HG02642 (cell line): ENCODE measurements at regions not wholly inside any gene's neighbourhood (a gene's known extent, or its start where the extent isn't known, plus 50 kb on each side); places are given as distances from the start of the nearest gene placed in this dataset.
"Not testable (repeated sequence)": the region's sequence is repeated elsewhere in the genome, so short reads cannot be mapped to it uniquely, and the experiment has no call there.

Experiments
- ATAC-seq: cut with Tn5 transposase; IDR thresholded peaks from one replicate; pipeline ENCODE4 v1.9.1; 2021; ENCODE audit warnings: mild to moderate bottlenecking; ENCODE audit not compliant: unreplicated experiment, poor library complexity

GRCh38 chr15:96053031-96053780, 277.3 kb upstream of the NR2F2 start:
- no peak for ATAC-seq

DNA sequence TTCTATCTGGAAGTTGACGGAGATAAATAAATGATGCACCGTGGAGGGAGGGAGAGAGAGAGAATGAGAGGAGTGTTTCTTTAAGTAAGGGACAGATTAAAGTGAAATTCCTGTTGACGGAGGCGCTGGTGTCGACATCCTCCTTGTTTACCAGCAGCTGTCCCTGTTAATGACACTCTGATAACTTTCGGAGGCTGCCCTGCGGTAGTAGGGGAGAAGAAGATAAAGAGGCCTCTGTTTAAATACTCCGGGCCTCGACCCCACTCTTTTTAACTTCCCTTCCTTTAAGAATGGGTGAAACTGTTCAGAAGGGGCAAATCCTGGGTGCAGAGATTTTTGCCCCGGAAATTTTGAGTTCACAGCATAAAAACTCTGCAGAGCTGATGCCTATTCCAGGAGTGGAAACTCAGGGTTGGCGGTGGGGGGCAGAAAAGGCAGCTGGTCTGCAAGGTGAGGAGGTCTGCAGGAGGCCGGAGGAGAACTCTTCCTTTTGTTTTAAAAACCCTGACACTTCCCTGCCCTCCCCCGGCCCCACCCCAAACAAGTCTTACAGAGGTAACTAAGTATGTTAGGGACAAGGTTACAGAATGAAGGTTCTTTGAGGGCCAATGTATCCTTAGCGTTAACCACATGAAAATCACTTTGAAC, 276.6 kb upstream of the NR2F2 start:
- no peak for ATAC-seq

DNA sequence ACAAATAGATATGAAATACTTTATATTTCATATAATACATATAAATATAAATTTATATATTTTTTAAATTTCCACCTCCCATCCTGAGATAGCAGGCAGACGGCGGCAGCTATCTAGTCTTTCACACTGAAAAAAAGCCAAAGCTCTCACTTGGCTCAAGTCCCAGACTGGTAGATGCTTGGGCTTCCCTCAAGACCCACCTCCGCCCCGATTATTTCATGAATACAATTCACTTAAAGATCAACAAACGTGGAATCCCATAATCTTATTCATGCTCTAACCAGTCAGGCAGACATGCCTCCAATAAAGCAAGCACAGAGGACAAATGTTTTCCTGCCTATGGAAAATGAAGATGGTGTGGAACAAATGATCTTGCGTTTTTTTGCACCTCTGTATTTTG, 275.9 kb upstream of the NR2F2 start:
- ATAC-seq, result no peak

- ATAC-seq, result peak; percentile 82
Observed at GRCh38 chr15:96058103-96058851, 272.2 kb upstream of the NR2F2 start.

GRCh38 chr15:96058852-96059103, 271.7 kb upstream of the NR2F2 start:
- not testable (repeated sequence) for ATAC-seq

DNA sequence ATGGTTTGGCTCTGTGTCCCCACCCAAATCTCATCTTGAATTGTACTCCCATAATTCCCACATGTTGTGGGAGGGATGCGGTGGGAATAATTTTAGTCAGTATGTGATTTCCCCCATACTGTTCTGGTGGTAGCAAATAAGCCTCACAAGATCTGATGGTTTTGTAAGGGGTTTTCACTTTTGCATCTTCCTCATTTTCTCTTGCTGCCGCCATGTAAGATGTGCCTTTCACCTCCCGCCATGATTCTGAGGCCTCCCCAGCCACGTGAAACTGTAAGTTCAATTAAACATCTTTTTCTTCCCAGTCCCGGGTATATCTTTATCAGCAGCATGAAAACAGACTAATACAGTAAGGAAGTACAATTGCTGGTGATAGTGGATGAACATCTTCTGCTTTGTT, 269.9 kb upstream of the NR2F2 start:
- not testable (repeated sequence) for ATAC-seq

- no peak for ATAC-seq
Observed at GRCh38 chr15:96064351-96064756, 266.1 kb upstream of the NR2F2 start.

- ATAC-seq, result no peak
Observed at GRCh38 chr15:96066126-96066525, 264.4 kb upstream of the NR2F2 start.

- no peak for ATAC-seq
Observed at GRCh38 chr15:96066852-96067495, 263.5 kb upstream of the NR2F2 start.

DNA sequence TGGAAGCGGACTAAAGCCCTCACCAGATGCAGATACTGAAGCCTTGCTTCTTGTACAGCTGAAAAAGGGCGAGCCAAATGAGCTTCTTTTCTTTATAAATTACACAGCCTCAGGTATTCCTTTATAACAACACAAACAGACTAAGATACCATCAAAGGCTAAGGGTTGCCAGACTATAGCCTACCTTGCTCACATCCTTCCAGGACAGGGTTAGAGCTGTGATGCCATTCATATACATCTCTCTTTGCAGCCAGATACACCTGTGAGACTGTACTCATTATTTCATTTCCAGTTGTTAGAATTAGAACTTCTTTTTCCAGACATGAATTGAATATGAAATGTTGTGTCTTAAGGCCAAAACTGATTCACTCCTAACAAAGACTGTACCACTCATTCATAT, 262.8 kb upstream of the NR2F2 start:
- ATAC-seq, result no peak

DNA sequence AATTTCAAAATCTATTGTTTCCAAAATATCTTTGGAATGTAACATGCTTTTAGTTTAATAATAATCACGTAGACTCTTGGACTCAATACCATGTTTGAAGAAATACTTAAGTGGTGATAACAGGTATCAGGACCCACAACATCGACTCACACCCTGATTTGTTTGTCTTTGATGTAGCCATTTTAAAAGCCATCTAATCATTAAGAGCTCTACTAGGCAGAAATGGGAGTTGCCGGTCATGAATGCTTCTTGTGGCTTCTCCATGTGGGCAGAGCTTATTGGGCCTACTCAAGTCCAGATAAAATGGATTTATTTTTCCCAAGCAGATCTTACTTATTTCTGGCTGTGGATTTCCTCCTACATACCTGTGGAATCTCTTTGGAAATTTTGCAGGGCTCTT, 261.6 kb upstream of the NR2F2 start:
- no peak for ATAC-seq

- no peak for ATAC-seq
Observed at GRCh38 chr15:96070636-96071035, 259.9 kb upstream of the NR2F2 start.

GRCh38 chr15:96072821-96073220, 257.7 kb upstream of the NR2F2 start:
- ATAC-seq, result no peak

DNA sequence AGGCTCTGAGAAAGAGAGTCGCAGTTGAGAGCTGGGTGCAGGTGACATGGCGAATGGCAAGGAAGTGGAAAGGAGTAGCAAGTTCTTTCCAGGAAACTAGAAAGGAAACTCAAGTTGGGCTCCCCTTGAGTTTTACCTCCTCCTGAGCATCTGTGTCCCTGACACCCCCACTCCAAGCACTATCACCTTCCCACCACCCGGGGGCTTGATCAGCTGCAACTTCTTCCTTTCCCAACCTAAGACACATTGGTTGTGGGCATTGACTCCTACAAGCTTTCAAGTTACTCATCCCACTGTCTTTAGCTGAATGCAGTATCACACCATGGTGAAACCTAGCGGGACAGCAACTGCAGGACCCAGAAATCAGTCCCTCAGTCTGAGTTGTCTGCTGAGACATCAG, 256.6 kb upstream of the NR2F2 start:
- no peak for ATAC-seq

DNA sequence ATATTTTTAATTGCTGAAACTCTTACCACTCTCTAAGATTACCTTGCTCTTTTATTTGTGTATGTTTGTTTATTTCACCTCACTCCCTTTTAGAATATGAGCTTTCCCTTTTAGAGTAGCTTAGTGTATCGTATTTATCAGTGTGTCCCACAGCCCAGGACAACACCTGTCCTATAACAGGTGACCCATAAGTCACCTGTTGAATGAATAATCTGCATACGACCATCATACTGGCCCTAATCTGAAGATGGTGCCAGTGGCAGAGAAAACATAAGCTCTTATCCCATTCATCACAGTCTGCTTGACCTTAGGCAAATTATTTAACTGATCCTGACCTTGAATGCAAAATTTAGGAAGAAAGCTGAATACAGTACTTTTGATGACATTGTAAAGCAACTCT, 254.6 kb upstream of the NR2F2 start:
- ATAC-seq, result no peak

- ATAC-seq, result no peak
Observed at GRCh38 chr15:96076350-96076749, 254.2 kb upstream of the NR2F2 start.

DNA sequence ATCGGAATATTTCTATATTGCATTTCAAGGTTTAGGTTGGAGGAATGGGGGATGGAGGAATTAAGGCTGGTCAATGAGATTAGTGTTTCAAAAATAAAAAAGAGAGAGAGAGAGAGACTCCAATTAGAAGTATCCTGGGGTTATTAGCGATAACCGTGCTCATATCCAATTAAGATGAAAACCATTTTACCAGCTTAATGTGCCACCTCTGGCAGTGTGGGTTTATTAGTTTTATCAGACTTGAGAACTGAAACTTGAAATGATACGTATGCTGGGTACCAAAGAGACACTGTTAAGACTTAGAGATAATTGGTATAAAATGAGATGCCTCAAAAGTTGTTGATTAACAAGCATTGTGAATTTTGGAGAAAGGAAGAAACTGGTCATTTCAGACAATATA, 251.5 kb upstream of the NR2F2 start:
- no peak for ATAC-seq

GRCh38 chr15:96079882-96080281, 250.6 kb upstream of the NR2F2 start:
- ATAC-seq, result no peak

DNA sequence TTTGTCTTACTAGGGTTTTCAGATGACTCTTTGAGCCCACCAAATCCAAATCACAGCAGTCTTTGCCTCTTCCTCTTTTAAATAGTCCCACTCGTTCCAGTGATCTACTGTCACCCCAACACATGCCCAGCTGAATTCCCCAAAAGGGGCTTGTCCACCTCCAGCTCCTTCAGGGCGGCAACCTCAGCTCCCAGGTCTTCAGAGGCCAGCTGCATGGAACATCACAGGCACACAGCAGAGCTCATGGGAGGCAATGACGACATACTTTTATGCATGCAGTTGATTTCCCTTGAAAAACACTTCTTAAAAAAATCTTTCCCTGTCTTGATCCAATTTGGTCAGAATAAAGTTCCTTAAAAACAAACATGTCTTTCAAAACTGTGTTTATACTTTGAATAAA, 244.3 kb upstream of the NR2F2 start:
- no peak for ATAC-seq

DNA sequence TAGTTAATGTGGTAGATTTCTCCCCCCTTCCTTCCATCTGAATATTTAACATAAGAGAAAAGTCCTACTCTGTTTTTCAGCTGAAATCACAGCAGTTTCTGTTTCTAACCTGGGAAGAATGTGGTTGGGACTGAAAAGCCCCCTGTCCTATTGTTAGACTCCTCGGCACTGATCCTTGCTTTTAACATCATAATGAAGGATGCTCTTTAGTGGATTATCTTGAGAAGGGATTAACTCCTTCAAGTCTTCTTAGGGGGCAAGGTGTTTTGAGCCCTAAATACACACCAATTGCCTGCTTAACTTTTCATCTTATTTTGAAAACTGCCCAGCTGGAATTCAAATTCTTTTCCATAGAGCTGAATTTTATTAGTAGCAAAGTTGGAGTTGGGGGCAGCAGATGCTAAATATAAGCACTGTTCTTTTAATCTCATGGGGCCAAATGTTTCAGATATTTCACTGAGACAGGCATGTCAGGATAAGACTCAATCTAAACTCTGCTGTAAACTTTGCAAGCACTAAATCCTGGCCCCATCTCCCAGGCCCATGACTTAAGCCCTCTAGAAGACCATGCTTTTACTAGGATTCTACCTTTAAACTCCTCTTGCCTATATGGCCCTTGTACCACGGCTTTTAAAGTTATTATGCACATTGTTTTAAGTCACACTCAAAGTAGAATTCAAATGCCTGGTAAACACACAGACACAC, 243.2 kb upstream of the NR2F2 start:
- ATAC-seq, result no peak

GRCh38 chr15:96088650-96089049, 241.8 kb upstream of the NR2F2 start:
- ATAC-seq, result no peak
